Dendritic cell treated with granulocyte-macrophage colony-stimulating factor and Interleukin-4, amounts not matched to agents 40 ng/mL and 50 ng/mL, for 4 days (primary cell): ENCODE measurements at regions not wholly inside any gene's neighbourhood (a gene's known extent, or its start where the extent isn't known, plus 50 kb on each side); places are given as distances from the start of the nearest gene placed in this dataset.

ENCODE experiments used
- H3K27ac Mint-ChIP-seq: one replicate; pipeline ENCODE4 v1.8.0; 2022; ENCODE audit warnings: mild to moderate bottlenecking, mixed read lengths
- H3K27me3 Mint-ChIP-seq: one replicate; pipeline ENCODE4 v1.8.0; 2022; ENCODE audit warnings: mild to moderate bottlenecking, mixed read lengths
- H3K36me3 Mint-ChIP-seq: one replicate; pipeline ENCODE4 v1.8.0; 2022; ENCODE audit warnings: low read depth, mixed read lengths
- H3K4me1 Mint-ChIP-seq: one replicate; pipeline ENCODE4 v1.8.0; 2022; ENCODE audit warnings: low read depth, mixed read lengths
- H3K4me3 Mint-ChIP-seq: one replicate; pipeline ENCODE4 v1.8.0; 2022; ENCODE audit warnings: mild to moderate bottlenecking, moderate library complexity, mixed read lengths
- H3K9me3 Mint-ChIP-seq: one replicate; pipeline ENCODE4 v1.8.0; 2022; ENCODE audit warnings: mixed read lengths
- intact Hi-C: fragments of 100-400 bp; cut with micrococcal nuclease; formaldehyde crosslinking; loops from one replicate; pipeline ENCODE4 v1.15.0; 2022

DNA sequence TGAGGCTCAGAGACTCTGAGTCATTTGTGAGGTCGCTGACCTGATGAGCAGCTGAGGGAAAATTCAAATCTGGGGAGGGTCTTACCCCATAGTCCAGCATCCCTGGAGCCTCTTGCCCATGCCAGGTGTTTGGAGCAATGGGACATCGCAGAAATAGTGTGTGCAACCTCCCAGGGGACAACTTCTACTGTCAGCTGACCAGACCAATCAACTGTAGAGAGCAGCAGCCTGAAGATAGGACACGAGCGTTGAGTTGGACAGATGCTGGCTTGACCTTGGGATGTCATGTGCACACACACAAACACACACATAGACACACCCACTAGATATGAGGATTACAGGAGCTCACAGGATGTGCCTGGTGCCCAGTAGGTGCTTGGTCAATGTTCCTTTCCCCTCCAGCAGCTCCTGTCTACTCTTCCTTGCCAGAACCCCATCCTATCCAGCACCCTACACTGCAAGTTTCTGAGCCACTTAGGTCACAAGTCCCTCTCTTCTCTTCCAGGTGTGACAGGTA is 59.1 kb upstream of the MPEG1 start:
- no peak overlapping the region for H3K4me3 Mint-ChIP-seq
- peaks cover 79% of the 10 kb centered on the region for H3K4me1 Mint-ChIP-seq
- peaks cover 1% of the 10 kb centered on the region for H3K27me3 Mint-ChIP-seq
- H3K9me3 Mint-ChIP-seq = no peaks in the 10 kb centered on the region
- H3K27ac Mint-ChIP-seq = peak overlapping the region; percentile 61
- intact Hi-C loops = loop anchor here (5.0 kb wide), 1 partner anchor 55 kb away; no protein-coding TSS in a partner anchor
- no peaks in the 10 kb centered on the region for H3K36me3 Mint-ChIP-seq

DNA sequence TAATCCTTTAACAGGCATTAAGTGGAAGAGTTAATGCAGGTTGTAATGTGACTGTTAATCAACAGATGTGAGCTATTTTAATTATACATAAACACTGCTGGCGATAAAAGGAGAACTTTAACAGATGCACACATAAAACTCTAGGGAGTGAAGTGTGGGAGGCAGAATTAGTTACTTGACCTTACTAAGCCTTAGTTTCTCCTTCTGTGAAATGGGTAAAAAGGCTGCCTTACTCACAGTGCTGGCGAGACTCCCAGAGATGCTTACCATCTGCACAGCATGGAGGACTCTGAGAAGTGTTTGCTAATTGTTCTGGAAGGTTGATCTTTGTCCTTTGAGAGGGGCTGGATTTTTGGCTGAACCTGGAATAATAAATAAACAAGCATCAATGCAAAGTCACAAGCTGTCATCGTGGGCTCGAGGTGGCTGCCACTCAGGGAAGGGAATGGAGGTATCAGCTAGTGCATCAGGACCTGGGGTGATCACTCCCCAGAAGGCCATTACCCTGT is 58.6 kb upstream of the MPEG1 start:
- H3K4me1 Mint-ChIP-seq = peaks cover 82% of the 10 kb centered on the region
- intact Hi-C loops = loop anchor here (5.0 kb wide), 1 partner anchor 54 kb away; no protein-coding TSS in a partner anchor
- peak overlapping the region; percentile 7 for H3K27ac Mint-ChIP-seq
- no peaks in the 10 kb centered on the region for H3K36me3 Mint-ChIP-seq
- H3K9me3 Mint-ChIP-seq = no peaks in the 10 kb centered on the region
- H3K4me3 Mint-ChIP-seq = no peak overlapping the region
- H3K27me3 Mint-ChIP-seq = peaks cover 1% of the 10 kb centered on the region

DNA sequence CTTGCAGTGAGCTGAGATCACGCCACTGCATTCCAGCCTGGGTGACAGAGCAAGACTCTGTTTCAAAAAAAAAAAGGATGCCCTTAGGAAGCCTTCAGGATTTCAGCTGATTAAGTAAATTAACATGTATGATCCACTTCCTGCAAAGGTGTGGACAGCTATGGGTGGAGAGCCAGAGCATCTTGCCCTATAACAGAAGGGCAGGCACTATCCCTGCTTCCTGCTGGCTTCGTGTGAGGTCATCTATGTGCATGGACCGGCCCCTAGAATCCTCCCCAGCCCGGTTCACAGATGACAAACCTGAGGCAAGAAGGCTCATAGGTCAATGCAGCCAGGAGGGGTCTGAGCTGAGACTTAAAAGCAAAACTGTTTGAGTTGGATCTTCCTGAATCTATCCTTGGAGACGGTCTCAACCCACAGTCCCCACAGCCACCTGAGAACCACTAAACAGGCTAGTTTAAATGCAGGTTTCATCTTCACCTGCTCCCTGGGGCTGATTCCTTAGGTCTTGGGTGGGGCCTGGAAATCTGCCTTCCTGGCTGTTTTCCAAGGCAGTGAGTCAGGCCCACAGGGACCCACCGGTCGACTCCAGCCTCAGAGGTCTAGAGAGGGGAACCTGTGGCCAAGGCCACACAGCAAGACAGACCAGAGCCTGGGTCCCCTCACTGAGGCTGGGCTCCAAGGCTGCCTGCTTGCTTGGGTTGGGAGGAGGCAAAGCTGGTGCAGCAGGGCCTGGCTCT is 55.2 kb upstream of the MPEG1 start:
- Mint-ChIP-seq H3K4me1 (peaks cover 65% of the 10 kb centered on the region), H3K4me3 (no peak overlapping the region), H3K27me3 (peaks cover 1% of the 10 kb centered on the region), H3K36me3 (no peaks in the 10 kb centered on the region), H3K9me3 (no peaks in the 10 kb centered on the region), H3K27ac (no peak overlapping the region)
- intact Hi-C loops = no loop called here

DNA sequence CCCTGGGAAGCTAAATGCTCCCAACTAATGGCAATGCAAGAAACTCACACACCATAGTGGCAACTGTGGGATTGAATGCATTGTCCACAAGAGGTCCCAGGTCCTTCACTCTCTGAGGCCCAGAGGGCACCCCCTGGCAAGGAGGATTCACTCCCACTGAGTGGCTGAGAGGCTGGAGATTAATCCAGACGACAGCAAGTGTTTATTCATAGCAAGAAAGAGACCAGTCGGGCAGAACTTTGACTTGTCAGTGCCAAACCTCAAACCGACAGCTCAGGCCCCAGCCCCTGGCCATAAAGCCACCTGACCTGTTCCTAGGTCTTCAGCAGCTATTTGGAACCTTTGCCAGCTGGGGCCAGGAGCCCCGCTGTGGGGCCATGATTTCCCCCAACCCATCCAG is 54.5 kb upstream of the MPEG1 start:
- Mint-ChIP-seq H3K4me3 (no peak overlapping the region), H3K27ac (peak overlapping the region; percentile 14), H3K4me1 (peaks cover 64% of the 10 kb centered on the region), H3K9me3 (no peaks in the 10 kb centered on the region), H3K36me3 (no peaks in the 10 kb centered on the region), H3K27me3 (peaks cover 1% of the 10 kb centered on the region)
- intact Hi-C loops = no loop called here

DNA sequence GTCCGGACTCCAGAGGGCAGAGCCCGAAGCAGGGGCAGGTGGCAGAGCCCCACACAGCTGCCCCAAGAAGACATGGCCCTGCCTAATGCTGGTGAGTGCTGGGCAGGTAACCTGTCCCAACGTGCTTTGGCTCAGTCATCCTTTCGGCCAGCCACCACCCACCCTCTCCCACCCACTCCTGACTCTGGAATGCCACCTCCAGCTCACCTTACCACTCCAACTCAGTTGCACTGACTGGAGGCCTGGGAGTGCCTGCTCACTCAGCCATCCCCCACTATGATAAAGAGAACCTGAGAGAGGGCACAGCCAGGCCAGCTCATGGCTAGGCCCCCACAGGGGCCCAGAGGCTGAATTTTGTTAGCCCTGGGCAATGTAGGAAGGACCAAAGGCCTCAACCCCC is 53.8 kb upstream of the MPEG1 start:
- intact Hi-C loops = no loop called here
- H3K27ac Mint-ChIP-seq = peak overlapping the region; percentile 14
- no peaks in the 10 kb centered on the region for H3K27me3 Mint-ChIP-seq
- H3K36me3 Mint-ChIP-seq = no peaks in the 10 kb centered on the region
- peaks cover 57% of the 10 kb centered on the region for H3K4me1 Mint-ChIP-seq
- no peaks in the 10 kb centered on the region for H3K9me3 Mint-ChIP-seq
- H3K4me3 Mint-ChIP-seq = no peak overlapping the region

DNA sequence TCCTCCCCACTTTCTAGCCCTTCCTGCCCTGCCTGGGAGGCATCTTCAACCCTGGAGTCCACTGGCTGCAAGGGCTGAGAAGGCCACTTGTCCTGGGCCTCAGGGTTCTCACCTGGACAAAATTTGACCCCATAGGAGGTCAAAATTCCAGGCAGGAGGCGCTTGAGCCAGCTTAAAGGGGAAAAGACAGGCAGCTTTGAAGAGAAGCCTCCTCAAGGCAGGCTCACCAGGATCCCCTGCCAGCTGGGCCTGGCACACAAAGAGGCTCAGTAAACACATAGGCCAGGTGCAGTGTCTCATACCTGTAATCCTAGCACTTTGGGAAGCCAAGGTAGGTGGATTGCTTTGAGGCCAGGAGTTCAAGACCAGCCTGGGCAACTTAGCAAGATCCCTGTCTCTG is 53.0 kb upstream of the MPEG1 start:
- Mint-ChIP-seq H3K27me3 (no peaks in the 10 kb centered on the region), H3K27ac (peak overlapping the region; percentile 47), H3K4me1 (peaks cover 52% of the 10 kb centered on the region), H3K9me3 (no peaks in the 10 kb centered on the region), H3K36me3 (no peaks in the 10 kb centered on the region), H3K4me3 (no peak overlapping the region)
- intact Hi-C loops = no loop called here

DNA sequence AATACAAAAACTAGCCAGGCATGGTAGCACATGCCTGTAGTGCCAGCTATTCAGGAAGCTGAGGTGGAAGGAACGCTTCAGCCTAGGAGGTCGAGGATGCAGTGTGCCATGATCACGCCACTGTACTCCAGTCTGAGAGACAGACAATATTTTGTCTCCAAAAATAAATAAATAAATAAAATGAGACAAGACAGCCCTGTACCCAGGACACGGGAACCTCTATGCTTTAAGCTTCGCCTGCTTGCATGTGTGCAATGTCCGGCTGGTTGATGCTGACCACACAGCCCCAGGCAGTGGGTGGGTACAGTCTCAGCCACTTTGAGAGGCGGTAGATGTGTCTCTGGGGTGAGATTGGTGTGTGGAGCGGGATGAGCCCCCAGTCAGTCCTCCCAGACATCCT is 52.0 kb upstream of the MPEG1 start:
- peak overlapping the region; percentile 47 for H3K27ac Mint-ChIP-seq
- H3K4me3 Mint-ChIP-seq = no peak overlapping the region
- intact Hi-C loops = no loop called here
- H3K27me3 Mint-ChIP-seq = no peaks in the 10 kb centered on the region
- H3K9me3 Mint-ChIP-seq = no peaks in the 10 kb centered on the region
- H3K36me3 Mint-ChIP-seq = no peaks in the 10 kb centered on the region
- H3K4me1 Mint-ChIP-seq = peaks cover 52% of the 10 kb centered on the region

DNA sequence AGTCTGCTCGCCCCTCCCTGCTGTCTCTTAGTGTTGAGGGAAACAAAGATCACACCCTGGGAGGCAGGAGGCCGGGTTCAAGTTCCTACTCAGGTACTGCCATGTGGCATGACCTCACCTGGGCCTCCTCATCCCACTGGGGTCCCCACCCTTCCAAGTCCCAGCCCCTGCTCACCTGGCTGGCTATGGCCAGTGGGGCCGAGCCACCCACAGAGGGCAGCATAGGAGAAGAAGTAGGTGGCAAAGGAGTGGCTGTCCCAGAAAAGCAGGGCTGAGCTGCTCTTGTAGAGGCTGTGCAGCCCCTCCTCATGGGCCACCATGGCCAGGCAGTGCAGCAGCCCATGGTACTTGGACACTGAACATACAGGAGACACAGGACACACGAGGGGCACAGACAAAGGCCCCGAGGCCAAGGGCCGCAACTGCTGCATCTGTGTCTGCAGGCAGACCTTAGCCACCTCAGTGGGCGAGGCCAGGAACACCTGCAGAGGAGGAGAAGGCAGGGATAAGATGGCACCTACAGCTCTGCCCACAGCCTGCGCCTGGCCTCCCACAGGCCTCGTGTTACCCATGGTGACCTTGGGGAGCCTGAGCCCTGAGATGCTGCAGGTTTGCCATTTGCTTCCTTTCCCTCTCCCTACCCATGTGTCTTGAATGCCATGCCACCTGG is 50.6 kb upstream of the MPEG1 start:
- Mint-ChIP-seq H3K9me3 (no peaks in the 10 kb centered on the region), H3K36me3 (no peaks in the 10 kb centered on the region), H3K4me3 (no peak overlapping the region), H3K27me3 (no peaks in the 10 kb centered on the region), H3K27ac (no peak overlapping the region), H3K4me1 (peaks cover 48% of the 10 kb centered on the region)
- intact Hi-C loops = no loop called here
